SU-DHL-6 (cell line): ENCODE measurements at regions not wholly inside any gene's neighbourhood (a gene's known extent, or its start where the extent isn't known, plus 50 kb on each side); places are given as distances from the start of the nearest gene placed in this dataset.

Source experiments
- CTCF ChIP-seq: fragments of 200-600 bp; sonication (generic); IDR thresholded peaks from one replicate; pipeline ENCODE4 v1.5.1; 2017; ENCODE audit warnings: antibody characterized with exemption, mild to moderate bottlenecking, low read length, moderate library complexity; ENCODE audit not compliant: insufficient read depth, poor library complexity, severe bottlenecking
- EZH2phosphoT487 ChIP-seq: fragments of 200-600 bp; sonication (generic), shearing (Covaris generic); conservative IDR thresholded peaks from 2 replicates; pipeline ENCODE4 v1.6.1; 2018; ENCODE audit warnings: mild to moderate bottlenecking, antibody characterized with exemption, low read length, moderate library complexity, mixed read lengths

- TF ChIP-seq CTCF (no peak), EZH2phosphoT487 (no peak)
Measured at GRCh38 chr18:78612801-78613200, 366.8 kb upstream of the SALL3 start.
